ENCODE measurements at regions not wholly inside any gene's neighbourhood (a gene's known extent, or its start where the extent isn't known, plus 50 kb on each side); places are given as distances from the start of the nearest gene placed in this dataset.
A peak's percentile ranks its signal among the peaks of the same experiment; 100 is the strongest.

- DNase-seq (no peak), ATAC-seq (no peak)
- no peaks in the 10 kb centered on the region for H3K36me3 Mint-ChIP-seq (ENCODE audit: insufficient read depth)
- H3K27me3 Mint-ChIP-seq (ENCODE audit: low read depth): no peaks in the 10 kb centered on the region
- H3K4me1 Mint-ChIP-seq (ENCODE audit: low read depth): no peaks in the 10 kb centered on the region
- no peaks in the 10 kb centered on the region for H3K9me3 Mint-ChIP-seq
- H3K4me3 Mint-ChIP-seq: no peak overlapping the region
Observed at GRCh38 chr9:73577848-73578247, 426.2 kb downstream of the ANXA1 start.

- H3K4me3 Mint-ChIP-seq: no peak overlapping the region
Observed at GRCh38 chr9:73579823-73580222, 428.2 kb downstream of the ANXA1 start.

GRCh38 chr9:73583576-73583975 is 431.9 kb downstream of the ANXA1 start:
- Mint-ChIP-seq H3K27me3 (ENCODE audit: low read depth) (no peaks in the 10 kb centered on the region), H3K36me3 (ENCODE audit: insufficient read depth) (no peaks in the 10 kb centered on the region), H3K4me1 (ENCODE audit: low read depth) (no peaks in the 10 kb centered on the region), H3K4me3 (no peak overlapping the region), H3K9me3 (peaks cover 6% of the 10 kb centered on the region)
- no peak for ATAC-seq
- no peak for DNase-seq

More at GRCh38 chr9:73579823-73580222, 428.2 kb downstream of the ANXA1 start:
- no peaks in the 10 kb centered on the region for H3K27me3 Mint-ChIP-seq (ENCODE audit: low read depth)
- no peaks in the 10 kb centered on the region for H3K4me1 Mint-ChIP-seq (ENCODE audit: low read depth)
- peaks cover 3% of the 10 kb centered on the region for H3K9me3 Mint-ChIP-seq
- no peak for DNase-seq
- ATAC-seq: no peak
- H3K36me3 Mint-ChIP-seq (ENCODE audit: insufficient read depth): no peaks in the 10 kb centered on the region

DNA sequence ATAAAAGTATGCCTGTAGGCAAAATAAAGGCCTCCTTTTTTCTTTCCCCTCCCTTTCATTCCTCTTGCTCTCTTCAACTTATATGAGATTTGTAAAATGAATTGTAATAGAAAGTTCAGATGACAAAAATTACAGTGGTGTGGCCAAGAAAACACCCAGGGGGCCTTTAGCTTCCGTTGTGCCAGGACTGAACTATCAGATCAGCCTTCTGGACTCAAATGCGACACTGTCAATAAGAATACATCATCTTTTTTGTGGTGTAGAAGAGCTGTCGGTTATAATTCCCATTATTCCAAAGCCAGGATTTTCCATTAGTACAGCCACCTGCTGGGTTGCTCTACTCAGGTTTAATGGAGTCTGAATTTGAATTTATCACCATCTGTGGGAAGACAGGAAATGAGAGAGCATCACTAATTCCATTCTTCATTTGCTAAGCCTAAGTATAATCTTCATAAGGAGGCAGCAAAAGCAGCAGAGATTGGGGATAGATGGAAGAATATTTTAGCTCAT is 443.4 kb downstream of the ANXA1 start:
- ATAC-seq (no peak), DNase-seq (no peak)
- H3K27me3 Mint-ChIP-seq (ENCODE audit: low read depth): no peaks in the 10 kb centered on the region
- no peaks in the 10 kb centered on the region for H3K4me1 Mint-ChIP-seq (ENCODE audit: low read depth)
- H3K36me3 Mint-ChIP-seq (ENCODE audit: insufficient read depth): no peaks in the 10 kb centered on the region
- H3K4me3 Mint-ChIP-seq: no peak overlapping the region
- H3K9me3 Mint-ChIP-seq: peaks cover 3% of the 10 kb centered on the region

- ATAC-seq (no peak), DNase-seq (no peak)
- no peak overlapping the region for H3K4me3 Mint-ChIP-seq
- no peaks in the 10 kb centered on the region for H3K36me3 Mint-ChIP-seq (ENCODE audit: insufficient read depth)
- no peaks in the 10 kb centered on the region for H3K27me3 Mint-ChIP-seq (ENCODE audit: low read depth)
- H3K4me1 Mint-ChIP-seq (ENCODE audit: low read depth): no peaks in the 10 kb centered on the region
- peaks cover 3% of the 10 kb centered on the region for H3K9me3 Mint-ChIP-seq
Observed at GRCh38 chr9:73596321-73596720, 444.7 kb downstream of the ANXA1 start.

GRCh38 chr9:73597039-73597438 is 445.4 kb downstream of the ANXA1 start:
- DNase-seq: no peak
- no peak overlapping the region for H3K4me3 Mint-ChIP-seq
- H3K36me3 Mint-ChIP-seq (ENCODE audit: insufficient read depth): no peaks in the 10 kb centered on the region
- H3K9me3 Mint-ChIP-seq: peaks cover 3% of the 10 kb centered on the region
- no peaks in the 10 kb centered on the region for H3K27me3 Mint-ChIP-seq (ENCODE audit: low read depth)
- no peak for ATAC-seq
- no peaks in the 10 kb centered on the region for H3K4me1 Mint-ChIP-seq (ENCODE audit: low read depth)

DNA sequence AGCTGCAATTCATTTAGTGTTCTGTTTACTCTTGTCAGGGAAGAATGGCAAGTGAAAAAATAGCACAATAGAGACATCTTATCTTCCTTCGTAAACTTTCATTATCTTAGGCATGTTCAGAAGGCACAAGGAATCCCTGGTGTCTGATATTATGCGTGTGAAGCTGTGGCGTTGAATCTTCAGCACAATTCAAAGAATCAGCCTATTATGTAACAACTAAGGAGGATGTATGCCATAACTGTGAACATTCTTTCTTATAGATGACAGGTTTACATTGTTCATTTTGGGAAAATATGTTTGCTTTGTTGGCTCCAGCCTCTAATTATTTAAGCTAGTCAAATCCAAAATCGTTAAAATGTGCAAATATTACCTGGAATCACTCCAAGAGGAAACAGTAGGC is 446.1 kb downstream of the ANXA1 start:
- no peak for ATAC-seq
- H3K9me3 Mint-ChIP-seq: peaks cover 3% of the 10 kb centered on the region
- no peaks in the 10 kb centered on the region for H3K4me1 Mint-ChIP-seq (ENCODE audit: low read depth)
- H3K36me3 Mint-ChIP-seq (ENCODE audit: insufficient read depth): no peaks in the 10 kb centered on the region
- no peak for DNase-seq
- H3K4me3 Mint-ChIP-seq: no peak overlapping the region
- H3K27me3 Mint-ChIP-seq (ENCODE audit: low read depth): no peaks in the 10 kb centered on the region

- H3K4me1 Mint-ChIP-seq (ENCODE audit: low read depth): no peaks in the 10 kb centered on the region
Observed at GRCh38 chr9:73609381-73609780, 457.7 kb downstream of the ANXA1 start.

DNA sequence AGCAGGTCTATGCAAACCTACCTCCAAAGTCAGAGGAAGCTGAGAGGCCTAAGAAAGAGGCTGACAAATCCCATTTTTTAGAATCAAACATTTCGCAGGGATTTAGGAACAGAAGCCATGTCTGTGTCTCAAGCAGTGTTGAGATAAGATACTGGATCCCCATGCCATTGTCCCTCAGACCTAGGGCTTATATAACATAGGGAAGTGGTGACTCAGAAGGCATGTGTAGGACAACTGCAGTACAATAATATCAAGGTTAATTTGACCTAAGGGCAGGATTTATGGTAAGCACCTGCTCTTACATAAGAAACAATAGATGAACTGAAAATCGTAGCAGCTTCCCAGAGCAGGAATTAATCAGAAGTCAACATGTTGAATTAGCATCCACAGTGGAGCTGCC is 459.4 kb downstream of the ANXA1 start:
- Mint-ChIP-seq H3K27me3 (ENCODE audit: low read depth) (no peaks in the 10 kb centered on the region), H3K36me3 (ENCODE audit: insufficient read depth) (no peaks in the 10 kb centered on the region), H3K9me3 (peaks cover 3% of the 10 kb centered on the region), H3K4me3 (no peak overlapping the region), H3K4me1 (ENCODE audit: low read depth) (no peaks in the 10 kb centered on the region)
- no peak for DNase-seq
- ATAC-seq: no peak

More at GRCh38 chr9:73609381-73609780, 457.7 kb downstream of the ANXA1 start:
- ATAC-seq: no peak
- H3K27me3 Mint-ChIP-seq (ENCODE audit: low read depth): no peaks in the 10 kb centered on the region
- H3K36me3 Mint-ChIP-seq (ENCODE audit: insufficient read depth): no peaks in the 10 kb centered on the region
- no peak overlapping the region for H3K4me3 Mint-ChIP-seq
- DNase-seq: no peak
- H3K9me3 Mint-ChIP-seq: no peaks in the 10 kb centered on the region

DNA sequence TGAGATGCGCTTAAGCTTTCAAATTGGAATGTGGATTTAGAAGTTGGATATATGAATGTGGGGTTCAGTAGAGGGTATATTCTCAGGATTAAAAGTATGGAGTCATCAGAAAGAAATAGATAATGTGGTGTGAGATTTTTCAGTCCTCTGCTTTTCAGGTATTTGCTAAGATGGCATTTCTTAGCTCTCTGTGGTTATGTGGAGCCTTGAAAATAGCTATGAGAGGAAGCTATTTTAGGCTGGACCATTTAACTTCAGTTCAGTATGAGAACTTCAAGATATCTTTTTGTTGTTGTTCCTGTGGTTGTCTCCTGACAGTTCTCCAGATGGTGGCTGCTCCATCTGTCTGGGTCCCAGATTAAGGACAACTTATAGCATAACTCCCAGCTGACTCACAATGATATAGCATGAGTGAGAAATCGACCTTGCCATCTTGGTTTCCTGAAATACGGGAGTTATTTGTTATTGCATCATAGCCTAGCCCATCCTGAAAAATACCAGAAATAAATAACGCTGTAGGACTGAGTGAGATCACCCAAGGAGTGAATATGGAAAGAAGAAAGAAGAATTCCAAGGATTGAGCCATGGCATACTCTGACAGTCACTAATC is 461.5 kb downstream of the ANXA1 start:
- no peaks in the 10 kb centered on the region for H3K27me3 Mint-ChIP-seq (ENCODE audit: low read depth)
- no peak overlapping the region for H3K4me3 Mint-ChIP-seq
- no peak for DNase-seq
- H3K36me3 Mint-ChIP-seq (ENCODE audit: insufficient read depth): no peaks in the 10 kb centered on the region
- peaks cover 5% of the 10 kb centered on the region for H3K9me3 Mint-ChIP-seq
- no peaks in the 10 kb centered on the region for H3K4me1 Mint-ChIP-seq (ENCODE audit: low read depth)
- no peak for ATAC-seq

- no peak for ATAC-seq
- Mint-ChIP-seq H3K4me1 (ENCODE audit: low read depth) (no peaks in the 10 kb centered on the region), H3K27me3 (ENCODE audit: low read depth) (no peaks in the 10 kb centered on the region), H3K36me3 (ENCODE audit: insufficient read depth) (no peaks in the 10 kb centered on the region), H3K4me3 (no peak overlapping the region), H3K9me3 (peaks cover 11% of the 10 kb centered on the region)
- DNase-seq: no peak
Observed at GRCh38 chr9:73615557-73615956, 463.9 kb downstream of the ANXA1 start.

DNA sequence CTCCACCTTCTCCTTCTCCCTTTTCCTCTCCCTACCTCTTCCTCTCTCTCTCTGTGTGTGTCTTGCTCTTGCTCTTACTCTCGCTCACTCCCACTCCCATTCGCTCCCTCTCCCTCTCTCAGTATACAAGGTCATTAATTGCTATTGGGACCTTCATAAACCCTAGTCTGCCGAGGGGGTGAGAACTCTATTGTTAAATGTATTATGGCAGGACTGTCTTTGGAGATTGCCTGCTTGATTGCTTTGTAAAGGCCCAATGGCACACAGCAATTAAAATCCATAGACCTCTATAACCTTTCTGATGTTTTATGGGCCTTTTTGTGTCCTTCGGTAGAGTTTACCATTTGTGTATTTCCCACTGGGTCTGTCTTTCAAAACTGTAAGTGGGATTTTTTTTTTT is 465.9 kb downstream of the ANXA1 start:
- ATAC-seq (no peak), DNase-seq (no peak)
- Mint-ChIP-seq H3K36me3 (ENCODE audit: insufficient read depth) (no peaks in the 10 kb centered on the region), H3K4me1 (ENCODE audit: low read depth) (no peaks in the 10 kb centered on the region), H3K9me3 (peaks cover 11% of the 10 kb centered on the region), H3K27me3 (ENCODE audit: low read depth) (no peaks in the 10 kb centered on the region), H3K4me3 (no peak overlapping the region)

GRCh38 chr9:73640971-73641370 is 489.3 kb downstream of the ANXA1 start:
- peaks cover 8% of the 10 kb centered on the region for H3K9me3 Mint-ChIP-seq

DNA sequence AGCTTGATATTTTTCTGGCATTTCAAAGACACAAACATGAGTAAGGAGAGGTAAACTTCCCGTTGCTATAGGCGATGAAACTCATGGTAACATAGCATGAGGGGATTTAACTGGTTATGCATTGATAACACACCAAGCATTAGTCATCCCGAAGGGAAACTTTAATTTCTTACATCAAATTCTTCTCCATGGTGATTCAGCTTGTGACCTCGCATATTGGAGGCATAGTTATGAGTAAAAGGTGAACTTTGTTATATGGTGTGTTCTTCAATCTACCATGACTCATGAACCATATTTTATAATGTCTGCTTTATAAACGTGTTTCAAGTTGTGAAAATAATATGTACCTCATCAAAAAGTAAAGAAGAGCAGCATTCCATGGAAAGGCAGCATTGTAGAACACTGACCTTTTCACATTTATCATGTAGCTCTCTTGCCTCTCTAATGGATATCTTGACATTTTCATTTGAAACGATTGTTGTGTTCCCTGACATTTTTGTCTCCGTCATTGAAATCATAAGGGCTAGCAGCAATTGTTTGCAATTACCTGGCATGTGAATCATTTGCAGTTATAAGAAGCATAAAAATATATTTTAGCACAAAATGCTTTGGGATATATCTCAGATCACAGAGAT is 491.8 kb downstream of the ANXA1 start:
- H3K9me3 Mint-ChIP-seq: peaks cover 11% of the 10 kb centered on the region
- H3K4me3 Mint-ChIP-seq: no peak overlapping the region
- DNase-seq (no peak), ATAC-seq (peak in 1 of 2 donors; percentile 40)
- H3K27me3 Mint-ChIP-seq (ENCODE audit: low read depth): no peaks in the 10 kb centered on the region
- no peaks in the 10 kb centered on the region for H3K36me3 Mint-ChIP-seq (ENCODE audit: insufficient read depth)
- no peaks in the 10 kb centered on the region for H3K4me1 Mint-ChIP-seq (ENCODE audit: low read depth)

More at GRCh38 chr9:73640971-73641370, 489.3 kb downstream of the ANXA1 start:
- Mint-ChIP-seq H3K4me1 (ENCODE audit: low read depth) (no peaks in the 10 kb centered on the region), H3K36me3 (ENCODE audit: insufficient read depth) (no peaks in the 10 kb centered on the region), H3K27me3 (ENCODE audit: low read depth) (no peaks in the 10 kb centered on the region), H3K4me3 (no peak overlapping the region)
- no peak for DNase-seq
- no peak for ATAC-seq

DNA sequence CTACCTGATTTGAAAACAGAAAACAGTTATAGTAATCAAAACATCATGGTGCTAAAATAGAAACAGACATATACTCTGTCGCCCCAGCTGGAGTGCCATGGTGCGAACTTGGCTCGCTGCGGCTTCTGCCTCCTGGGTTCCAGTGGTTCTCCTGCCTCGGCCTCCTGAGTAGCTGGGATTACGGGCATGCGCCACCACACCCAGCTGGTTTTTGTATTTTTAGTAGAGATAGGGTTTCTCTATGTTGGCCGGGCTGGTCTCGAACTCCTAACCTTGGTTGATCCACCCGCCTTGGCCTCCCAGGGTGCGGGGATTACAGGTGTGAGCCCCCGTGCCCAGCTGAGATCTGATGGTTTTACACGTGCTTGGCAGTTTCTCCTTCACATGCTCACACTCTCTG is 495.9 kb downstream of the ANXA1 start:
- ATAC-seq: no peak
- H3K27me3 Mint-ChIP-seq (ENCODE audit: low read depth): no peaks in the 10 kb centered on the region
- H3K36me3 Mint-ChIP-seq (ENCODE audit: insufficient read depth): no peaks in the 10 kb centered on the region
- H3K4me3 Mint-ChIP-seq: no peak overlapping the region
- H3K9me3 Mint-ChIP-seq: peaks cover 8% of the 10 kb centered on the region
- no peaks in the 10 kb centered on the region for H3K4me1 Mint-ChIP-seq (ENCODE audit: low read depth)
- no peak for DNase-seq

Data from activated T-cell treated with anti-CD3 and anti-CD28 coated beads, Interleukin-2, amount 50 U/mL, for 4 hours (primary cell).